Hepatocyte (in vitro differentiated cells): ENCODE measurements at regions not wholly inside any gene's neighbourhood (a gene's known extent, or its start where the extent isn't known, plus 50 kb on each side); places are given as distances from the start of the nearest gene placed in this dataset.

ENCODE experiments used
- CTCF ChIP-seq: fragments of 200-600 bp; sonication (generic); IDR thresholded peaks from 2 replicates; pipeline ENCODE4 v1.5.1; 2016; ENCODE audit warnings: antibody characterized with exemption, mild to moderate bottlenecking; ENCODE audit not compliant: poor library complexity
- EZH2 ChIP-seq: fragments of 200-600 bp; sonication (generic); IDR thresholded peaks from 2 replicates; pipeline ENCODE4 v1.6.1; 2016; ENCODE audit warnings: antibody characterized with exemption, mild to moderate bottlenecking, borderline replicate concordance
- EZH2phosphoT487 ChIP-seq: fragments of 200-600 bp; sonication (generic); IDR thresholded peaks from one replicate; pipeline ENCODE4 v1.6.1; 2018; ENCODE audit warnings: antibody characterized with exemption, mild to moderate bottlenecking, low read depth, moderate library complexity; ENCODE audit not compliant: unreplicated experiment, severe bottlenecking

DNA sequence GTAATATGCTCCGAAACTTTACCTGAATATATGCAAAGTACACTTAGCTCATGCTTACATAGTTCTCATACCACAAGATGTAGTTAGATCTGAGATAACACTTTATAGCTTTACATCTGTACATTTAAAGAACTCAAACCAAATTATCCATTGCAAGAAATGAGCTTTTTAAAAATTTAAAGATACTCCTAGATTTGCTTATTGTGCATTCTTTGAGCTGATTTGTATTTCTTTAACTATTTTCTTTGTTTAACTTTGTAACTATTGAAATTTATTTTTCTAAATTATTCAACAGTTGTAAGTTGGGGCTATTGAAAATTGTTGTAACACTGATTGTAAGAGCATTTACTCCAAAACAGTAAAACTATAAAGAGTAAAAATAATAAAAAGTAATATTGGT lies 340.2 kb upstream of the NOVA1 start:
- TF ChIP-seq CTCF, result no peak
- TF ChIP-seq EZH2, result no peak
- TF ChIP-seq EZH2phosphoT487, result no peak
